GM18519 (cell line): ENCODE measurements at regions not wholly inside any gene's neighbourhood (a gene's known extent, or its start where the extent isn't known, plus 50 kb on each side); places are given as distances from the start of the nearest gene placed in this dataset.
"Not testable (repeated sequence)": the region's sequence is repeated elsewhere in the genome, so short reads cannot be mapped to it uniquely, and the experiment has no call there.

ENCODE experiments used
- ATAC-seq: cut with Tn5 transposase; IDR thresholded peaks from one replicate; pipeline ENCODE4 v1.9.1; 2021; ENCODE audit warnings: mild to moderate bottlenecking, moderate library complexity; ENCODE audit not compliant: unreplicated experiment, low FRiP score

DNA sequence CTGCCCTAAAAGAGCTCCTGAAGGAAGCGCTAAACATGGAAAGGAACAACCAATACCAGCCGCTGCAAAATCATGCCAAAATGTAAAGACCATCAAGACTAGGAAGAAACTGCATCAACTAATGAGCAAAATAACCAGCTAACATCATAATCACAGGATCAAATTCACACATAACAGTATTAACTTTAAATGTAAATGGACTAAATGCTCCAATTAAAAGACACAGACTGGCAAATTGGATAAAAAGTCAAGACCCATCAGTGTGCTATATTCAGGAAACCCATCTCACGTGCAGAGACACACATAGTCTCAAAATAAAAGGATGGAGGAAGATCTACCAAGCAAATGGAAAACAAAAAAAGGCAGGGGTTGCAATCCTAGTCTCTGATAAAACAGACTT lies 88.8 kb upstream of the CAV2 start:
- ATAC-seq: not testable (repeated sequence)

DNA sequence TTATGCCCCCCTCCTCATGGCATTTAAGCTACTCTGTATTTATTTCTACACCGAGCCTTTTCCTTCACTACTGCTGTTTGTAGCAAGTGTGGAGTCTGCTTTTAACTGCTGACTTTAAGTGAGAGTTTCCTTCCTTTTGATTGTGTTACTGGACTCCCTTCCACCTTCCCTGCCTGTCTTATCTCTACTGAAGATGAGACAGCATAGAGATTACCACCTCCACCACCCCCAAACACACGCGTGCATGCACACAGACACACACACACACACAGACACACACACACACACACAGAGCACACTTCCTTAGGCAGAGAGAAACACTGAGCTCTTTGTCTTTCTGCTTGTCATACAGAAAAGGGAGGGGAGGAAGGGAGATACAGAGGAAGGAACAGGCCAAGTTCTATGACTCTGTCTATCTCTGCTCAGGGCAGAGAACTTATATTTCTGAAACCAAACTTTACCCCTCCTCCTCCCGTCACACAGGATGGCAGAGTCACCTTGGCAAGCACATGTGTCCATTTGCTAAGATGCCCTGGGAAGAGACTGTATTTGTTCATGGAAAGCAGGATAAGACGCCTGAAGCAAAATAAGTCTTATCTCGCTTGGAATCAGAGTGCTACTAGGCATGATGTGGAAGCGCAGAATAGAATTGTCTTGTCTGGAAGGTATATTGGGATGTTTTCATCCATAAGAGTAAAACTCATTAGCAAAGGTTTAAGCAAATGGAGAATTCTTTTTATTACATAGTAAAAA lies 81.8 kb upstream of the CAV2 start:
- no peak for ATAC-seq

DNA sequence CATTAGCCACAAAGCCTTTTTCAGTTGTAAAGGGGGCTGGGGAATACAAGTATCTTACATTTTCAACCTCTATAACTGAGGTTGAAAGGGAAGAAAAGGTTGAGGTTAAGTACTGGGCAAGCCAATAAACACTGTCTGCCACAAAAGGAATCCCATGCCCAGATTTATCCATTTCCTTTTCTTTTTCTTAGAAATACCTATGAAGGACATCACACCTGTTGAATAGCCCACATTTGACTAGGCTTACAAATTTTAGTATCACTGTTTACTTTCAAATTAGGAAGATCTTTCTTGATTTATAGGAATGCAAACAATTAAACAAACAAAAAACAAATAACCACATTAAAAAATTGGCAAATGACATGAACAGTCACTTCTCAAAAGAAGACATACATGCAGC lies 81.0 kb upstream of the CAV2 start:
- no peak for ATAC-seq

DNA sequence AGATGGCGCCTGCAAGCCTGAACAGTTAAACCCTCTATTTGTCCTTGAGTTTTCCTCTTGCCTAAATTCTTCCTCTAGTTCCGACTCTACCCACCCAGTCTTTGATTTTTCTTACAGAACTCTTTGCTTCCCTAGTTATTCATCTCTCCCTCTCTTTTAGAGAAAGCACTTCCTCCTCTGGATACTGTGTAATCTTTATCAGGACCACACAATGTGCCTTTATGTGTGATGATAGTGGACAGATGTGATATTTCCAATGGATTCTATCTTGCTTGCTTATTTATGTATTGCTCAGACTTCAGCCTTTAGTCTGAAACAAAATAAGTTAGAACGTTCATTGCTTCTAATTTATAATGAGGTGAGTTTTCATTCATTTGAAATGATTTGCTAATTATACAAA lies 79.5 kb upstream of the CAV2 start:
- ATAC-seq: no peak

DNA sequence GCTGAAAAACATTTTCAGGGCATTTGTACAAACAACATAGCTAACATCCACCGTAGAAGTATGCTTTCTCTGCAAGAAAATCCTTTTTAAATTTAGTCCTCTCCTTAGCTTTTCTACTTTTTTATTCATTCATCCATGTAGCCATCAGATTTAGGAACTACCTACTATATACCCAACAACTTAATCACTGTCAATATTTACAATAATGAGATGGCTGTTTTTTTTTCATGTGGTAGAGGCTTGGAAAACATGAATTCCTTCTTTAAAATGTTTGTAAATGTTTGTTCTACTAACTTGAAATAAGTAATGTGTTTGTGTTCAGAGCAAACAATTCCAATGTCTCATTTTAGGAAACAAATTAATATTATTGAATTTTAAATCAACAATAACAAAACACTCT lies 78.2 kb upstream of the CAV2 start:
- ATAC-seq: no peak

DNA sequence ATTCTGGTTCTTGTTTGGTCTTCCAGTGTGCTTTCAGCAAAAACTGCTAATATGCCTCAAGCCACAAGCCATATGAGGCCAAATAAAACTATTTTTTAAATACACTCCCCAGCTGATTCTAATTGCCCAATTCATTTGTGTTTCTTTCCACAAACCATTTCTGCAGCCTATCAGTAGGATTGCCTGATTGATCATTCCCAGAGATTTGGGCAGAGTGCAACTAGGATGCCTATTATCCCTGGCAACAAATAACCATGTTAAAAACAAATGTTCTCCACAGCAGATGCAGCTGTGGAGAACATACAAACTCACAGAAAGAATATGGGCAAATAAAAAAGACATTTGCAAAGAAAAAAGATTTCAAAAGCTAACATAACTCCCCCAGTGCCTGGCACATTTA lies 76.9 kb upstream of the CAV2 start:
- no peak for ATAC-seq

DNA sequence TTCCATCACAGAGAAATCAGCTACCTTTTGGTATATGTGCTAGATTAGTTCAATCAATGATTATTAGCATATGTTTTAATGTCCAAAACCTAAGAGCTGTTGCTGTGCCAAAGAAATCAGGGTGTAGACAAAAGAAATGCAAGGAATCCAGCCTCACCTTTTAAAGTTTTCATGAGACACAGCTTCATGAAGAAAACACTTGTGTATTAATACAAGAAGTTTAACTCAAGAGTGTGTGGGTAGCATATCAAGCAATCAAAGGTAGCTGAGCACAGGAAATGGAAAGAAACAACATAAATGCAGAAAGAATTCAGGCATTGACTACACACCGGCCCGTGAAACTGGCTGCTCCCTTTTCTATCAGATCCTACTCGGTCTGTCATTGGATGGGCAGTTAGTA lies 76.0 kb upstream of the CAV2 start:
- ATAC-seq: no peak

DNA sequence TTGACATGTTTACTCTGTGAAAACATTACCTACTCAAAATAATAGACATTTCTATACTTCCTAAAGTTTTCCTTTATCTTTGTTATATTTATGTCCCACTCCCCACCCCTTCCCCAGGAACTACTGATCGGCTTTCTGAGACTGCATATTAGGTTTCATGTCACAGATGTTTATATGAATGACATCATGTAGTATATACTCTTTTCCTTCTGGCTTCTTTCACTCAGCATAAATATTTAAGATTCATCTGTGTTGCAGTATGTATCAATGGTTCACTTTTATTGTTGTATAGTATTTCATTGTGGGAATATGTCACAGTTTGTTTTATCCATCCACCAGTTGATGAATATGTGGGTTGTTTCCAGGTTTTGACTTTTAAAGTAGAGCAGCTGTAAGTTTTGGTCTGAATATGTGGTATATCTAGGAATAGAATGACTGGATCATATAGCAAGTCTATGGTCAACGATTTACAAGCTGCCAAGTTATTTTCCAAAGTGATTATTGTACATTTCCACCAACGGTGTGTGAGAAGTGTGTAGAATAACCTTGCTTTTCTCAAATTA lies 73.8 kb upstream of the CAV2 start:
- ATAC-seq: no peak

DNA sequence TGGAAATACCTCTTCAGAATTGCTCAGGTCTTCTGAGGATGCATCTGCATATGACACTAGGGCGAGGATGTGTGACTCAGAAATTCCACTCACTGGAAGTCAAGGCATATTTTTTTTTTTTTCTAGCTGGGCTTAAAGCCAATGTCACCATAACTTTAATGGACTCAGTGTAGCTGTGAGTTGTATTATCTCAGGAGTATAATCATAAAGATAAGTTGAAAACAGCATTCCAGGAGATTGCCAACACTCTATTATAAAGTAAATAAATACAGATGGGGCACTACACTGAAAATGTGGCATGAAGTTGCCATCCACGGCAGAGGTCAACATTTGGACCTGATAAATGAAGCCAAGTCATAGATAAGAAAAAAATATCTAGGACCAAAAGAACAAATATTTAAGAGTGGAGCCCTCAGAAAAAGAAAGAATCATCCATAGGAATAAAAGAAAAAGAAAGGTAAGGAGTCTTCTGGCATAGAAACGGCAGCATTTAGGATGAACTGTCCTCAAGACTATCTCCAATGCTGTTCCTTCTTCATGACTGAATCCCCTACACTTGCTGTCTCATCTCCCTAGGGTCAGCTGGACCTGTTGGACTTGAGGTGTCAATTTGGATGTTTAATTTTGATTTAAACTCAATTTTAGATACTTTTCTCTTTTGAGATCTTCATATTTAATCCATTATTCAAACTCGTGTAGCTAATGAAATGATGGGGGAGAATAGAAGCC lies 72.9 kb upstream of the CAV2 start:
- no peak for ATAC-seq

DNA sequence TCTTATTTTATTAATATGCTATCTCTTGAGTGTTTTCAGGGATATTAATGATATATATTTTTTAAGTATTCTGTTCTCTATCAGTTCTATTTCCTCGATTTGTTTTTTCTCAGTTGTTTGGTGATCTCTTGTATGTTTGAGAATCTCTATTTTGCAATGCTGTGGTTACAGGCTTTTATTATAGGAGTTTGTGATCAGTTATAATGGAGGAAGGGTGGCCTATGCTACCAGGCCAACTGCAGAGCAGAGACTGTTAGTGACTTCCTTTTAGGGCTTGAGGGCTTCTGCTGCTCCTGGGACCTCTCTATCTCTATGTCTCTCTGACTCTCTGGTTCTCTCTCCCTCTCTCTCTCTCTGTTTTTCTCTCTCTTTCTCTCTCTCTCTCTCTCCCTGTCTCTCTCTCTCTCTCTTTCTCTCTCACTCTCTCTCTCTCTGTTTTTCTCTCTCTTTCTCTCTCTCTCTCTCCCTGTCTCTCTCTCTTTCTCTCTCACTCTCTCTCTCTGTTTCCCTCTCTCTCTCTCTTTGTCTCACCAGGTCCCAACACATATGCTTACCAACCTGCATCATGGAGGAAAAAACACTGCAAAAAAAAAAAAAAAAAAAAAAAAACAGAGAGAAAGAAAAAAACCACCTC lies 69.4 kb upstream of the CAV2 start:
- ATAC-seq: no peak

DNA sequence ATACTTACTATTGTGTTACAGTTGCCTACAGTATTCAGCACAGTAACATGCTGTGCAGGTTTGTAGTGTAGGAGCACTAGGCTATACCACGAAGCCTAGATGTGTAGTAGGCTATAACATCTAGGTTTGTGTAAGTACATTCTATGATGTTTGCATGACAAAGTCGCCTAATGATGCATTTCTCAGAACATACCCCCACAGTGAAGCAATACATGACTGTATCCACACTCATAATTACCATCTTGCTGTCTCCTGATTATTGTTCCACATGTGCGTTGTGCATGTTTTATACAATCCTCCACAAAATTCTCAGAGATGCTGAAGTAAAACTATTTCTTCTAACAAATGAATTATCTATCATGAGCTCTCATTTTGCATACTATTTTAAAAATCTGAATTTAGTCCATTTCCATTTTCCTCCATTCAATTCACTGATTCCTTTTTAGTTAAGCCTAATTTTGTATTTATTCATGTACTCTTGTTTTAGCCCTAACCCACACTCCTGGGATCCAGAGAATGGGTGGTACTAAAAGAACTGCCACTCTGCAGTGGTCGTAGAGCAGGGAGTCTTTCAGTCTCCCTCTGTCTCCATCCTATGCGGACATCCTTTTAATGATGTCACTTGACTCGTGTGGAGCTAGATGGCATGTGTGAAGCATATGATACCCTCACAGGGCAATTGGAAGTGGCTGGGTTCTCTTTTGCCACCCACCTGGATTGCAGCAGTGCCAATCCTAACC lies 67.6 kb upstream of the CAV2 start:
- ATAC-seq: no peak

DNA sequence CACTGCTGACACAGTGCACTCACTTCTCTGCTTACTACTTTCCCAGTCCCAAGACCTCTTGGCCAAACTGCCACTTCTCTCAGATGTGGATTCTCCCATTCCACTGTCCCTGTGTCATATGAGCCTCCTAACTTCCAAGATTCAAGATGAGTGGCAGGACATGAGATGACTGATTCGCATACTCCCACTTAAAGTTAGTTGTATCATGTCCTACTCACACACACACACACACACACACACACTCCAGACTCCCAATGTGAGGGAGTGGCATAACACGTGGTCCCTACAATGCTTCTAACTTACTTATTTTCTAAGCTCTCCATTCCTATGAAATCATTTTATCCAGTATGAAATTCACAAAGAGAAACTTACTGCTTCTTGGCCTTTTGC lies 67.0 kb upstream of the CAV2 start:
- ATAC-seq: no peak

DNA sequence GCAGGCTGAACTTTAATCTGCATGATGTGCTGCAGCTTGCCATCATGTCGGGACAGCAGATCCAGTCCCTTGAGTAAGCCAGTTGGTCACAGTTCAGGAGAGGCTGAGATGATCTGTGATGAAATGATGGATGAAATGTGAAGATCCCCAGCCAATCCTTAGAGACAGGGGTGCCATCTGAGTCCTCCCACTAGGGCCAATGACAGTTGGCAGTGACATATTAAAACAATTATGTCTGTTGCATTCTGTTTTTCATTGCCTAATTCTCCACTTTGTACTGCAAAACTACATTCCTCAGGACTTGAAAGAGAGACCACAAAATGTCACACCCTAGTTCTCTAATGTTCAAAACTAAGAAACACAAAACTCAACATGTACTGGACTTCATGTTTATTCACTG lies 66.3 kb upstream of the CAV2 start:
- ATAC-seq: no peak

DNA sequence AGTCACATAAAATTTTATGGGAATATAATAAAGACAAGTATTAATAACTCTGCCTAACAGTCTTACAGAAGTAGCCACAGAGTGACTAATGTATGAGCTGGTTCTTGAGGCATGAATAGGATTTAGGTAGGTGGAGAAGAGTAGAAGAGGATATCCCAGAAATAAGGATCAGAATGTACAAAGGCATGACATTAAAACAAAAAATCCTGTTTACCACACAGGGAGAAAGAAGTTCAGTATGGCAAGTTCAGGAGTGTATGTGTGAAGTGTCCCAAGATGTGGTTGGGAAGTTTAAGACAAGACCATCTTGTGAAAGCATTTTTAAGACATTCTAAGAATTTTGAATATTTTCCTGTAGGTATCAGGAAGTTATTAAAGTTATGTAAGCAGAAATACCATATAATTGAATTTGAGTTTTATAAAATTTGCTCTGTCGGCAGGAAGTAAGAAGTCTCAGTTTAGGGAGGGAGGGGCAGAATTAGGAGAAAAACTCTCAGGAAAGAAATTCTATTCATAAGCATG lies 64.7 kb upstream of the CAV2 start:
- no peak for ATAC-seq

DNA sequence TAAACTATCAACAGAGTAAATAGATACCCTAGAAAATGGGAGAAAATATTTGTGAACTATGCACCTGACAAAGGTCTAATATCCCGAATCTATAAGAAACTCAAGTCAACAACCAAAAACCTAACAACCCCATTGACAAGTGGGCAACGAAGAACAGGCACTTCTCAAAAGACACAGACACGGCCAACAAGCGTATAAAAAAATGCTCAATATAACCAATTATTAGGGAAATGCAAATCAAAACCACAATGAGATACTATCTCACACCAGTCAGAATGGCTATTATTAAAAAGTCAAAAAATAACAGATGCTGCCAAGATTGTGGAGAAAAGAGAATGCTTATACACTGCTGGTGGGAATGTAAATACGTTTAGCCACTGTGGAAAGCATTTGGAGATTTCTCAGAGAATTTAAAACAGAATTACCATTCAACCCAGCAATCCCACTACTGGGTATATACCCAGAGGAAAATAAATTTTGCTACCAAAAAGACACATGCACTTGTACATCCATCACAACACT lies 63.2 kb upstream of the CAV2 start:
- no peak for ATAC-seq

DNA sequence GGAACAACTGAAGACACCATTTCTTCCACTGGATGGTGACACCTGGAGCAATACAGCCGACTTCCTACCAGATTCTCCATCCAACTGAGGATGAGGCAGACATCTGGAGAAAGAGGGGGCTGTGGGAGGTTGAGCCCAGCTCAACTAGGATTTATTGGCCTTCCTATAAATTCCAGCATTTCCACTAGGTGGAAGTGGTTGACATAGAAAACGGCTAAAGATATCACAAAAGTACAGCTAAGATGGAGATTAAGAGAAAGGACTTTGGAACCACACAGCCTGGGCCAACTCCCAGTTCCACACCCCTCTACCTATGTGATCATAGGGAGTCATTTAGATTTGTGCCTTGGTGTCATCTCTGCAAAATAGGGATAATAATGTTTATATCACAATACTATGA lies 61.3 kb upstream of the CAV2 start:
- no peak for ATAC-seq

DNA sequence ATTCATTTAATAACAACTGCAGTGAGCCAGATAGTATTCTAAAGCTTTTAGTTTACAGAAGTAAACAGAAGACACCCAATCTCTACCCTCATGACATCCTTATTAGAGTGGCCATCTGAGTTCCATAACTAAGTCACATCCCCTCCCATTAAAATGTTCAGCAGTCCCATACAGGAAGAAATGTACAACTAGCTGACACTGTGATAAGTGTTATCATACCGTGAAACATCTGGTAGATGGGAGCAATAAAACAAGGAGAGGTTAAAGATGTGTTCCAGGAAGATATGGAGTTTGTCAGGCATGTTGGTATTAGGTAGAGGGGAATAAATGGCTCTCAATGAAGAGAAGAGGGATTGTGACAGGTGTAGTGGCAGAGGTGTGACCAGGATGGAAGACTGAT lies 60.5 kb upstream of the CAV2 start:
- ATAC-seq: no peak

DNA sequence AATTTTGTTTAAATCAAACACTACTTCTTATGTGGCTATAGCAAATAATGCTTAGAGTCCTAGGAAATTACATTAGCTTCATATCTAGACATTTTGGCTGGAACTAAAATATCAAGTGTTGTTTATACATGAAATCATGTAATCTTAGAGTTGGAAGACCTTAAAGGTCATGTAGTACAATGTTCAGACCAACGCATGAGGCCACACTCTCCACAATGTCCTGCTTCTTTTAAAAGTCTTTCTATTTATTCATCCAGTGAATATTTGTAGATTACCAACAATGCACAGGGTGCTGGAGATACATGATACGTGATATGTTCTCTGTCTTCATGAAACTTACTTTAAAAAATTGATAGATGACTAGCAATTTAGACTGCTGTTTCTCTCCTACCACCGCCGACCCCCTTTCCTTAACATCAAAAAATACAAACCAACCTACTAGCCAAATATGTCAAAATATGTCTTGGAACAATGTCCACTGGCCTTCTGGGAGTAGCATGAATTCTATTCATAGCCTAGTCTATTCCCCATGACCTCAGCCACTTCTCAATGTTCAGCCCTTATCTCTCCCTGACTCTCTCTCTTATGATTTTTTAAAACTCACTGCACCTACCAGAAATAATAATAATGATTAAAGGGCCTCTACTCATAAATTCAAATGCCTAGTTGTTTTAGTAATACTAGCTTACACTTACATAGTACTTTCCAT lies 59.5 kb upstream of the CAV2 start:
- ATAC-seq: no peak

DNA sequence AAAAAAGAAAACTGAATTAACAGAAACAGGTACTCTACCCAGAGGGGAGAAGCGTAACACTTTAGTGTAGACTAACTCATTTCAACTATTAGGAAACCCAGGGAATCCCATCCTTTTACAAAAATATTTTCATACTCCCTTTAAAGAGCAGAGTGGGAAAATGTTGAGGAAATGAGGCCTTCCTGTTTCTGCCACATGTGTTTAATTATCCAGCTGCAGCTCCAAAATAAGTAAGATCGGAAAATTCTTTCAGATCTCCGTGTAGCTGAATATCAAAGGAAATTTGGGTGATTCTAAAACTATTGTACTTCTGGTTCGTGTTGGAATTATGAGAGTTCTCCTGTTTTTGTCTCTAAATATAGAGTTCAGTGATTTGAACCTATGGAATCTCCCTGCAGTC lies 58.0 kb upstream of the CAV2 start:
- no peak for ATAC-seq

DNA sequence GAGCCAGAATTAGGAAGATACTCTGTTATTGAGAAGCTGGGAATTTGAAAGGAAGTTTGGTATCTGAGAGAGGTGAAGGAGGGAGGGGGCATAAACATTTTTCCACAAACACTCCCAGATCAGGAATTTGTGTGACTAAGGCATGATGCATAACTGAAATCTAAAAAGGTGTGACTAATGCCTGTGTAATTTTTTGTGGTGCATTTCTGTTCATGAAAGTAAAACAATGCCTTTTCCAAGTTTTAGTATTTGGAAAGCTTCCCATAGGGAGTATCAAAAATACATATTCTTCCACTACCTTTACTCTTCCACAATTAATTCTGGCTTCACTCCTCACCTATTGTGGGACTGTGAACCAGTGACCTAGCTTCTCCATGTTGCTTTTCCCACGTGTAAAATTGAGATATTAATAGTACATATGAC lies 56.4 kb upstream of the CAV2 start:
- no peak for ATAC-seq
